ENCODE measurements at regions not wholly inside any gene's neighbourhood (a gene's known extent, or its start where the extent isn't known, plus 50 kb on each side); places are given as distances from the start of the nearest gene placed in this dataset.
A peak's percentile ranks its signal among the peaks of the same experiment; 100 is the strongest.

- no peak for DNase-seq (ENCODE audit: low read depth)
Observed at GRCh38 chr4:121519236-121519838, 138.5 kb upstream of the QRFPR start.

DNA sequence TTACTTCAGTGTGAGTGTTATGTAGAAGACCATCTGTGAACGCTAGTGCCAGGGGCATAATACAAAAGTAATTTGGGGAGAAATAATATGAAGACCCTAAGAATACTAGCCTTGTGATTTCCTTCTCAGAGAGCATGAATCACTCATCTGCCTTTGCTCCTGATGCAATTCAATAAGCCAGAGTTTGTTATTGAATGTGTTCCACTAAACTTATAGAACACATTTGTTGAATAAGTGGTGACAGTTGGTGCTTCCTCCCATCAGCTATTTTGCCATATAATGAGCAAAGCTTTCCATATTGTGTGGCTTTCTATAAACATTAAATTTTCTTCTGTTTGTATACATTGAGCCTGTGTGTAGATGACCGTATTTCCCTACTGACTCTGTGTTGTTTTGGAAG, 136.4 kb upstream of the QRFPR start:
- DNase-seq (ENCODE audit: low read depth), result no peak

DNA sequence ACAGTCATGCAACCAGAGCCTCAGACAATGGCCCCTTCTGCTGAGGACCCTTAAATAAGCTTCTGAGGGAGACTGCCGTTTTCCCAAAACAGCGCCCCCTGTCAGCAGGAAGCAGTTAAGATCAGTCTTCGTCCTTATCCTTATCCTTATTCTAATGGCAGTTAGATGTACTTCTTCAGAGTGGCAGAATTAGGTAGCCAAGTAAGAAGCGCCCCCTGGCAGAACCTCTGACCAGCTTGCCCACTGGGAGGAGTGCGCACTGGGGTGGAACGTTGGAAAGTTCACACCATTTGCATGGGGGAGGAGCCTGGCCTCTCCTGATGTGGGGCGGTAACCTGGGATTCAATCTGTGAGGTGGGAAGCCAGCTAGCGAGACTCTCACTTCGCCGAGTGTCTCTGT, 133.6 kb upstream of the QRFPR start:
- no peak for DNase-seq (ENCODE audit: low read depth)

GRCh38 chr4:121510341-121510874, 129.6 kb upstream of the QRFPR start:
- DNase-seq (ENCODE audit: low read depth), result no peak

GRCh38 chr4:121485190-121485804, 104.5 kb upstream of the QRFPR start:
- DNase-seq (ENCODE audit: low read depth), result no peak

- peak; percentile 10 for DNase-seq (ENCODE audit: low read depth)
Observed at GRCh38 chr4:121484633-121485032, 103.8 kb upstream of the QRFPR start.

DNA sequence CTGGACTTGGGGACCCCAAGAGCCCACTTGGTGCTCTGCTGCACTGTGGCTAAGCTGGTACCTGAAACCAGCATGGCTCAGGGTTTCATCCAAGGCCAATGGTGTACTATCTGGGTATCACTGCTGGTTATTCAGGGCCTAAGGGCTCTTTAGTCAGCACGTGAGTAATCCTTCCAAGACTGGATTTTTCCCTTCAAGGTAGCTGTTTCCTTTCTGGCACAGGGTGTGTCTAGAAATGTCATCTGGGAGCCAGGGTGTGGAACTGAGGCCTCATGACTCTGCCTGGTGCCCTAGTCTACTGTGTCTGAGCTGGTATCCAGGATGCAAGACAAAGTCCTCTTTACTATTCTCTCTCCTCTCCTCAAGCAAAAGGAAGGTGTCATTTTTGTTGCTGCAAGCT, 99.0 kb upstream of the QRFPR start:
- DNase-seq (ENCODE audit: low read depth), result no peak

DNA sequence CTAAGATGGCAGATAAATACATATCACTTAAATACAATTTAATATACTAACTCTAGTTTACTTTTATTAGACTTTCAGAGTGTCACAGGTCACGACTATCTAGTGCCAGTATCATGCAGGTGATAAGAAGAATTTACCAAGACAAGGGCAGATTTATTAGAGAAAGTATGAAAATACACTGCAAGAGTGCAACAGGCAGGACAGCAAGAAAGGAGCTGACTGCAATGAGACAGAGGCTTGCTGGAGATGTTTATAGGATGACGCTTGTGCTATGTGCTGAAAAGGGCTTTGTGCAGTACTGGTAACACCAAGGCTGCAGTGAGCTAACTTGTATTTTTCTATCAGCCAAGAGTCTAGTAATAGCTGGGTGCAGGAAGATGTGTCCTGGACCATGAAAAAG, 96.7 kb upstream of the QRFPR start:
- DNase-seq (ENCODE audit: low read depth), result no peak

DNA sequence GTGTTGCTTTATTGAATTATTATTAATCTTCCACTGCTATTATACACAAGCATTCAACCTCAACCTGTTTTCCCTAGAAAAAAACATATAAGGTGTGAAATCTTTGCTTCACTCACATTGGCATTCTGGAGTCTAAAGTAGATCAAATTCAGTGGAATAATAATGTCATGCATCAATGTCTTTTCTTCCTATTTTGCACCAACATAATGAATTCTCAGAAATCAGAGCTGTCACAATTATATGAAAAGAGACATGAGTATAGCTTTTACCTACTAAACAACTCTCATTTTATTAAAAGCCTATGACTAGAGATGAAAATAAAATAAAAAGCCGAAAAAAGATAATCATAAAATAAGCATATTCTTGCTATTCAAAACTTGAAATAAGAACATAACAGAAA, 96.3 kb upstream of the QRFPR start:
- DNase-seq (ENCODE audit: low read depth), result no peak

GRCh38 chr4:121472937-121473721, 92.3 kb upstream of the QRFPR start:
- no peak for DNase-seq (ENCODE audit: low read depth)

DNA sequence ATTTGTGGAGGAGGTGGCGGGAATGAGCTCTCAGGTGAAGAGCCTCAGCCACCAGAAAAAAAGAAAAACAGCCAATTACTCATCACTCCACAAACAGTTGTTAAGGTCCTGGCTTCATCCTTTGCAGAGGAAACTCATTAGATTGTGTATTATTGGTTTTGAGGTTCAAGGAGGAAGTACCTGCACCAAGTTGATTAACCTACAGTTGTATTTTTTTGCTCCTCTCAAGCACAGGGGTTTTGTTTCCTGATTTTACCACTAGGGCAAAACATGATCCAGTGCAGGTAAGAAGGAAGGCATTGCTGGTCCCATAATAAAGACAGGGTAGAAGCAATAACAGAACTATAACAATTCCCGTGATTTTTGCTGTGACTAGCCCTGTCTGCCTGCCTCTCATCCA, 84.0 kb upstream of the QRFPR start:
- DNase-seq (ENCODE audit: low read depth), result no peak

- peak; percentile 21 for DNase-seq (ENCODE audit: low read depth)
Observed at GRCh38 chr4:121462660-121463261, 81.9 kb upstream of the QRFPR start.

GRCh38 chr4:121459026-121459425, 78.2 kb upstream of the QRFPR start:
- DNase-seq (ENCODE audit: low read depth), result no peak

- DNase-seq (ENCODE audit: low read depth), result no peak
Observed at GRCh38 chr4:121457278-121457875, 76.6 kb upstream of the QRFPR start.

DNA sequence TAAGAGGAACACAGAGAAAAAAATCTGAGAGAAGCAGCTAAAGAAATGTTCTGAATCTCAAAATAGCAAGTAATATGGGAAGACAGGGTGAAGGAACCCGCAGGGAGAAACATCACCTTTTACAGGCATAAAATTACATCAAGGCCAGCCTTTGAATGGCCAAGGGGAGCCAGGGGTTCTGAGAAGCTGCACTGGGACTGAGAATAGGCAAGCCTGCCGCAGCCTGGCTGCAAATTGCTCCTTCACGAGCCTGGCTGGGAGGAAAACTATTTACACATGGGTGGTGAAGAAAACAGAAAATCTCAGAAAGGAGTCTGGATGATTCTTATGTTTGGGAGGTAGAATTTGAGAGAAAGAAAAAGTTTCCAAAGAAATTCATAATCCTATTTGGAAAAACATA, 74.5 kb upstream of the QRFPR start:
- DNase-seq (ENCODE audit: low read depth), result no peak

GRCh38 chr4:121454251-121454979, 73.6 kb upstream of the QRFPR start:
- no peak for DNase-seq (ENCODE audit: low read depth)

DNA sequence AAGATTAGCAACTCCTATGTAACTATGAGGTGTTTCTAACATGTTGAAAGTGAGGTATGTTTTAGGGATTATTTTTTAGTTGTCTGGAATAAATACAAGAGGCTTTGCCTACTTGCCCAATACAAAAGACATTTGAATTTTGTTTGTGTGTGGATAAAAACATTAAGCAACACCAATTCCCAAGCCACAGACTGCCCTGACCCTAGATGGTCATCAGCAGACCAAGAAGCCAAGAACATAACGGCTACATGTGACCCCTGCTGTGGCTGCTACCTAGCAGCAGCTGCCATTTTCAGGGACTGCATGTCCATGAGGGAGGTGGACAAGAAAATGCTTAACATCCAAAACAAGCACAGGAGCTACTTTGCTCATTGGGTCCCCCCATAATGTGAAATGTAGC, 70.5 kb upstream of the QRFPR start:
- DNase-seq (ENCODE audit: low read depth), result no peak

- DNase-seq (ENCODE audit: low read depth), result no peak
Observed at GRCh38 chr4:121449416-121449815, 68.6 kb upstream of the QRFPR start.

DNA sequence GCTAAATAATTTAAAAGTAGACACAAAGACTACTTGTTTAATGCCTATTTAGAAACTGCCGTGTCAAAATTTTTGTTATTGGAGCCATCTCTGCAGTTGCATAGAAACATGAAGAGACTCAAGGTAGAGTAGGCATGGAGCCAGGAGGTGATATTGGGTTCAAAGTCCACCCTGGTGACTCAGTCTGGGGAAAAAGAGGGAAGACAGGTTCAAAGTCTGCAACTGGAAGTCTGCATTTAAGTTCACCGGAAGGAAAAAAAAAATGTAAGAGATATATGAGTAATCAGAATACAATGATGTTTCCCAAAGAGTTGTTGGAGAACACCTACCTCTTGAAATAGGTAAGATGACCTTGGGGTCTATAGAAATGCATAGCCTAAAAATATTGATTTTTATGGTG, 67.4 kb upstream of the QRFPR start:
- DNase-seq (ENCODE audit: low read depth), result no peak

DNA sequence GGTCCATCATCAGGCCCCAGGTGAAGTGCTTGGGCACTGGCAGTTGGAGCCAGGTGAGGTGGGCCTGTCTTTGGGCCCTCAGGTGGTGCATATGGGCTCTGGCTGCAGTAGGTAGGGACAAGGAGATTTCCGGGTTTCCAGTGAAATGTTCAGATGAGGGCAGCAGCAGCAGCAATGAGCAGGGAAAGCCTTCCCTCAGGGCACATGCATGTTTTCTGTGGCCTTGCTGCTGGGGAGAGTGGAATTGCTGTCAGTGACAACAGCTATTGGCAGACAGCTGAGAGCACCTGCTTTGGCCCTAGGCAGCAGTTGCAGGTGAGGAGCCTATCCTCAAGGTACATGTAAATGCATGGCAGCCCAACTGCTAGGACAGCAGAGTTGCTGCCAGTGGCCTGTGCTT, 58.9 kb upstream of the QRFPR start:
- no peak for DNase-seq (ENCODE audit: low read depth)
